GM23248 (cell line): ENCODE measurements at regions not wholly inside any gene's neighbourhood (a gene's known extent, or its start where the extent isn't known, plus 50 kb on each side); places are given as distances from the start of the nearest gene placed in this dataset.

Source experiments
- EZH2 ChIP-seq: fragments of 200-600 bp; sonication (generic); IDR thresholded peaks from 2 replicates; pipeline ENCODE4 v1.6.1; 2018; ENCODE audit warnings: antibody characterized with exemption, mild to moderate bottlenecking; ENCODE audit not compliant: insufficient read depth, poor library complexity, severe bottlenecking
- EZH2phosphoT487 ChIP-seq: fragments of 200-600 bp; sonication (generic); IDR thresholded peaks from 2 replicates; pipeline ENCODE4 v1.6.1; 2018; ENCODE audit warnings: antibody characterized with exemption, moderate library complexity, mild to moderate bottlenecking, low read depth; ENCODE audit not compliant: insufficient read depth

DNA sequence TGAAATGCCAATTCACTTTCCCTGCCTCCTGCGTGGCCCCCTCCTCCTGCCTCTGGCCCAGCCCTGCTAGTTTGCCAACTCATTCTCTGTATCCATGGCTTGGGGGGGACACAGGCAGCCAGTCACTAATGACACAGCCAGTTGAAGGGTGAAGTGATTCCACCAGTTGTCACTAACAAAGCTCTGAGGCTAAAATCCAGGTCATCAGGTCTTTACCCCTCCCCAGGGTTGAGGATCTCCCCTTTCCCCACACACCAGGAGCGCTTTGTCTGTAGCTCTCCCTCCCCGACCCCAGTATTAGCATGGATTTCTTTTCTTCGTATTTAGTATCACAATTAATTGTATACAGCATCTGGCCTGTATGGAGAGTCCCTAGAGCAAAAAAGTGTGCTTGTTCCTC lies 394.1 kb downstream of the RRAGC start:
- no peak for TF ChIP-seq EZH2
- TF ChIP-seq EZH2phosphoT487, result no peak
